ENCODE measurements at regions not wholly inside any gene's neighbourhood (a gene's known extent, or its start where the extent isn't known, plus 50 kb on each side); places are given as distances from the start of the nearest gene placed in this dataset.

DNA sequence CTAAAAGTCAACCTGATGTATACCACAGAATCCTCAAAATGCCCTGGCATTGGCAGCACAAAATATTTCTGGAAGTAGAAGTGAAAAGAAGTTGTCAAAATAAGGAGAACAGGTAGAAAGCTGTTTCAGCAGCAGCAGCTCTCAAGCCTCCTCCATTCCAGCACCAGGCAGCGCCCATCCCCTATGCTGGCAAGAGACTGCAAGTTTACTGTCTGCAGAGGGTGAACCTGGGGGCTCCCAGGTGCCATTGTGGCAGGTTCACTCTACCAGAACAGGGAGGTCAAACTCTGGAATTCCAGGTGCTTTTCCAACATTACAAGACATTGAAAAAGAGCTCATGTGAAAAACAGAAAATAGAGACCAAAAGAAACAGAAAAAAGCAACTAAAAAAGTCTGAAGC lies 128.8 kb upstream of the CTTNBP2NL start:
- no peak for FAIRE-seq

DNA sequence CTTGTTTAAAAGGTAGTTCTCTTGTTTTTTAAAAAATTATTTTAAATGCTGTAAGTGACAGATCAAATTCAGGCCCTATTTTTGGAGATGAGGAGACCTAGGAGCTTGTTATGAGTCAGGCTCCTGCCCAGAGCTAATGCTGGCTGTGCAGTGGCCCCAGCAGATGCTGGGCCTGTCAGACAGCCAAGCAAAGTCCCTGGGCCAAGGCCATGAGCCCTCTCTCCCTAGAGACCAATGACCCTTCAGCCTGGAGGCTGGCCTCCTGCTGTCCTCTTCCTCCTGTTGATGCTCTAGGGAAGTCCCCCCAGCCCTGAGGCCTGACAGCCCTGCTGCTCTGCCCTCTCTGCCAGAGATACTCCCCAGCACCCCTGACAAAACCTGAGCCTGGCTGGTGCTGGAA lies 128.1 kb upstream of the CTTNBP2NL start:
- no peak for FAIRE-seq

DNA sequence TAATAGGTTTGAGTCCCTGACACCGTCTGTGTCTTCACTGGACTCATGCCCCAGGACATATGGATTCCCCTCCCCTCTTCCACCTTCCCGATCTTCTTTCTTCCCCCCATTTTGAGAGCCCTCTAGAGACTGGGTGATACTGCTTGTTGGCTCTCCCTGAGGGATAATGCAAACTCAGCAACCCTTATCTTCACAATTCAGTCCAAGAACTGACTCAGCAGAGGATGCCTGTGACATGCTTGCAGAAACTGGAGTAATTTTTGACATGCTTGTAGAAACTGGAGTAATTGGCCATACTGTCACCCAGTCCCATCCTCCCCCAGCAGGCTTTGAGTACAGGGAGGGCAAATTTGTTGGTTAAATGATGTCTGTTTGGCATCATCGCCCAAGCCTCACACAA lies 127.6 kb upstream of the CTTNBP2NL start:
- no peak for FAIRE-seq

DNA sequence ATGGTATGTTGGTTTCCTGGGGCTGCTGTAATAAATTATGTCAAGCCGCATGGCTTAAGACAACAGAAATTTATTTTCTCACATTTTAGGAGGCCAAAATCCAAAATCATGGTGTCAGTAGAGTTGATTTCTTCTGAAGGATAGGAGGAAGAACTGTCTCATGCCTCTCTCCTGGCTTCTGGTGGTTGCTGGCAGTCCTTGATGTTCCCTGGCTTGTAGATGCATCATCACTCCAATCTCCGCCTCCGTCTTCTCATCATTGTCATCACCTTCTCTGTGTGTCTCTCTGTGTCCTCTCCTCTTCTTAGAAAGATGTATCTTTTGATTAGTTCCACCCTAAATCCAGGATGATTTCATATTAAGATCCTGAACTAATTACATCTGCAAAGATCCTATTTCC lies 124.7 kb upstream of the CTTNBP2NL start:
- no peak for FAIRE-seq

DNA sequence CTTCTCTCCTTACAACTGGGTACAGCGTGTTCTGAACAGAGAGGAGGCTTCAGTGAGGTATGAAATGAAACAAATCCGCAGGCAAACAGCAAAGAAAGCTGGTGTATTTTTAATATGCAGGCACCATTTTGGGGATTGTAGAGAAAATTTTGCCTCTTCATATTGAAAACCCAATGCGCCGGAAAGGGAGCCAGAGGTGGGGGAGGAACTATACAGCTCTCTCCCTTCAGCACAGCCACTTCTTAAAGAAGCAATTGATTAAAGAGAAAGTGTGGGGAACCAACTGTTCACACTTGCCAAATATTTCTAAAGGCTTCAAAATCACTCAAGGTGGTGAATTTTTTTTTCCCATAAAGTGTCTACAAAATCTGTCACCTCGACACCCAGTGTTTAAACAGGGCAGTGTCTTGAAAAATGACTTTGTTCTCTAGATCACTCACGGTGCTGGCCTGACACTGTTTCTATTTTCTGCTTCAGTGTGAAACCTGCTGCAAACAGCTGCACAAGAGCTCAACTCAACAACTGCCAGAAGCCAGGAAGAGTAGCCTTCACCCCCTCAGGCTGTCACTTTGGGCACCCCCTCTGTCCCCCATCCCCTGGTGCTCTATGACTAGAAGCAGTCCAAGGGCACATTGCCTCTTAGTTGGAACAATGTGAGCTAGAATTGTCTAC lies 123.8 kb upstream of the CTTNBP2NL start:
- FAIRE-seq, result no peak

DNA sequence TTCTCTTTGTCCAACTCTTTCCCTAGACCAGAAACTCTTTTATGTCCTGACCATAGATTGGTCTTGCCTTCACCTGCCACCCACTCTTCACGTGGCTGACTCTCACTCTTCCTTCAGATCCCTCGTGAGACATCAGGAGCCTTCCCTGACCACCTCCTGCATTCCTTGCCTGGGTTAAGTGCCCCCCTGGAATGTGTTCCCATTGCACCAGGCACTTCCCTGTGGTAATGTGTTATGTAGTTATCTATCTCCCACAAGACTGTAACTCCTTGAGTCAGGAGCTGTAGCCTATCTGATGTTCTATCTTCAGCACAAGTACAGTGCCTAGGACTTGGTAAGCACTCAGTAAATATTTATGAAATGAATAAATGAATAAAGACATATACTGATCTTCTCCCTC lies 111.2 kb upstream of the CTTNBP2NL start:
- FAIRE-seq, result no peak

DNA sequence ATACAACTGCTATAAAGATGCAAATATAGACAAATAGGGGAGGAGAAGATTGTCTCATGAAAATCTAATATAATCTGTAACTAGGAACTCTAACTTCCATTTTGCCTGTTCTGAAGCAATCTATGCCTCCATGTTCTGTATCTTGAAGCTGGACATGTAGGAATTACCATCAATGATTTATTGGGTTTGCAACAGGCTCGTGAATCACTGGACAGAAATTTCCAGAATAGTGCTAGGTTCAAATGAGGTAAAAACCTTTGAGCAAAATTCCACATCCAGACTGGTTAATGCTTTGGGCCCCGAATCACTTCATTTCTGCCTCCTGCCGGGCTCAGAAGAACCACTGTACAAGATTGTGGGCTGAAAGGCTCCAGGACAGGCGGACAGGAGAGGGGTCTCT lies 110.7 kb upstream of the CTTNBP2NL start:
- FAIRE-seq, result no peak

DNA sequence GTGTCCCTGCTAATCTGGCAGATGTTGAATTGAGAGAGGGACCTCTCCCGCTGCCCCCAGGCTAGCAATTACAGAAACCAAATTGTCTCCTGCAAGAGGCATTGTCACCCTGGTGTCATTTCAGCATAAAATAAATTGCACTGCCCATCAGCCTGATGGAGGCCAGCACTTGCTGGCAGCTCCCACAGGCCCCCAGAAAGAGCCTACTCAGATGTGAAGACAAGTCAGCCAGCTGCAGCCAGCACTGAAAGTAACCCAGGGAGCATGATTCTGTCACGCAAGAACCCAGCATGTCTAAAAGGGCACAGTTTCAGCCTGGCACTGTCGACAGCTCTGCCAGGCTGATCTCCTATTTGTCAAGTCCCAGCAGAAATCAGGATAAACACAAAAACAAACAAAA lies 110.3 kb upstream of the CTTNBP2NL start:
- FAIRE-seq, result no peak

DNA sequence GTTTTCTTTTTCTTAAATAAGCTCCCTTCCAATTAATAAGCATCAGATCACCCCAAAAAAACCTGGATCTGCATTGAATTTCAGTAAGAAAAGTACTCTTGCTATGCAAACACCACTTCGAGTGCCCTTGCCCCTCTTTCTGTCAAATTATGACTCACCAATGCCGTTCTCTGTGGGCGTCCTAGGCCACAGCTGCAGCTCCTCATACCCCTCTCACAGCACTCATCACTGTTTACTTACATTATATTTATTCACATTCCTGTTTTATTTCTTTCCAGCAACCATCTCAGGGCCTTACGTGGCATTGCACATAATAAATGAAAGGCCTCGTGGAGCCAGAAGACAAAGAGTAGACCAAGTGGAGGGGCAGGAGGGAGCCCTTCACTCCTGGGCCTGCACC lies 99.1 kb upstream of the CTTNBP2NL start:
- no peak for FAIRE-seq

DNA sequence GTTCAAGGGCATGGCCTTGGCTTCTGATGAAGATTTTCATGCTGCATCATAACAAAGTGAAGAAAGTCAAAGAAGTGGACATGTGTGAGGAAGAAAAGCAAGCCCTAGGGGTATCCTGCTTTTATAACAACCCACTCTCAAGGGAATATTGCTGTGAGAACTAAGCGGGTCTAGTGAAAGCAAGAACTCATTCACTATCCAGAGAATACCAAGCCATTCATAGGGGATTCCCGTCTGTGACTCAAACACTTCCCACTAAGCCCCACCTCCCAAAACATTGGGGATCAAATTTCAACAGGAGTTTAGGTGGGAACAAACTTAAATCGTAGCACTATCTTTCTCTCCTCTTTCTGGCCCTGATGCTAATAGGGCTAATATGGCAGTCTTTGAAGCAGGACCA lies 98.5 kb upstream of the CTTNBP2NL start:
- no peak for FAIRE-seq

DNA sequence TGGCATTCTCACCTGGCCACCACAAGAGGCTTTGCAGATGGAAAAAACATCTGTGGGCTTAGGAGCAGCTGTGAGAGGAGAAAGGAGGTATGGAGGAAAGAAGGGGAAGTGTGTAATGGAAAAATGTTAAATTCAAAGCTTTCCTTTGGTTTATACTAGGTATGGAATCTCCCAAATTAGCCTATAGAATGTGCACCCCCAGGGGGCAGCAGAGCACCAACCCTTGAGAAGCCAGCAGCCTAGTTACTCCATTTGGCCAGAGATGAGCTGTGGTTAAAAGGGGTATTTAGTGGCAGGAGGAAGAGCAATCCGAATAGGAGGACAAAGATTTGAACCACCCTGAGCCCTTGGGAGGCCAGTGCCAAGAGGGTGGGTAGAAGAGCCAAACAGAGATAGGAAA lies 97.5 kb upstream of the CTTNBP2NL start:
- no peak for FAIRE-seq

DNA sequence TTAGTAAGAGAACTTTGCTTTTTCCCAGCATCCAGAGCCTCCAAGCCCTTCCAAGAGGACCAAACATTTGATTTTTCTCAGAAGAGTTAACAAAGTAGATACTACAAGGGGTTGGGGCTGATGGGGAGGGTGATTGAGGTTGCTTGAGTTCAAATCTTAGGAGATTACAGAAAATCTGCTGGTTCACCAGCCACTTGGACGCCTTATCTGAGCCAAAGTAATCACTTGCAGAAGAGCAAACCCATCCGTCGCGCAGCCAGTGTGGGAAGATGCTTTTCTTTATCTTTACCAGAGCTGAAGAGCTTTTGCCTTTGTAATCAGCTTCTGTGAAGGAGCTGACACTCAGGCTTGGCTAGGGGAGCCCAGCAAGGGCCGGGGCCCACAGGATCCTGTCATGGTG lies 91.9 kb upstream of the CTTNBP2NL start:
- no peak for FAIRE-seq

DNA sequence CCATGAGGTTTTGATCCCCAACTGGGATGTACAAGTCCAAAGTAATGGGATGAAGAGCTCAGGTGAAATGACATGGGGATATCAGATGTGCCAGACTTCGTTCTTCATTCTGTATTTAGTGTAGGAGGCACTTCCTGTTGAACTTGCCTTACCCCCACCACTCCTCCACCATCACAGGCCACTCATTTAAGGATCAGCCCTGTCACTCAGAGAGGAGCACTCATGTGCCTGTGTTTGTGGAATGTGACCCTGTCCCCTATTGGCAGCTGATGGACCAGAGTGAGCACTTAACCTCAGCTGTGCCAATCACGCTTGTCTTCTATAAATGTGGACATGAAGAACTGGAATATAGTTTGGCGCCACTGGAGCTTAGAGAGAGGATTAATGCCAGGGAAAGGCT lies 91.4 kb upstream of the CTTNBP2NL start:
- no peak for FAIRE-seq

DNA sequence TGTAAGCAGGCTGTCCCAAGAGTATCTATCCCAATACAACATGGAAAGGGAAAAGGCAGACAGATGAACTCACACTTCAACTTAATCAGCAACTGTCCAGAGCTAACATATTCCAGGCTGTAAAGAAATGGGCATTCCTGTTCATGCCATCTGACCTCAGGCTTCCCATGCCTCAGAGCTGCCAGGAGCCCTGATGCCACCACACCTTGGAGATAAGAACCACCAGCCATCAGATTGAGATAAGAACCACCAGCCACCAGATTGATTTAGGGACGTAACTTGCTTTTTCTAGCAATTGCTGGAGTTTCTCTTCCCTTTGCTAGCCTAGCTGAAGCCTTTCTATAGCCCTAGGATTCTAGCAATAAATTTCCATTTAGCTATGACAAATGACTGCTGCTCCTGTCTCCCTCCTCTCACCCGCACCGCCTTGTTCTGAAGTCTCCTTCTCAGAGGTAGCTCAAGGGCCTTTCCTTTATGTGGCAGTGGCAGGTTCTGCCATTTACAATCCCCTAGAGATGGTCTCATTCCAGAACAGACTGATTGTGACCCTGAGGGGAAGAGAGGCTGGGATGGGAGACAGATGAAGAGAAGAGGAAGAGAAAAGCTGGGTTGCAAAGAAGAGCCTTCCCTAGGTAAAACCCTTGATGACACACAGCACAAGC lies 88.0 kb upstream of the CTTNBP2NL start:
- no peak for FAIRE-seq

DNA sequence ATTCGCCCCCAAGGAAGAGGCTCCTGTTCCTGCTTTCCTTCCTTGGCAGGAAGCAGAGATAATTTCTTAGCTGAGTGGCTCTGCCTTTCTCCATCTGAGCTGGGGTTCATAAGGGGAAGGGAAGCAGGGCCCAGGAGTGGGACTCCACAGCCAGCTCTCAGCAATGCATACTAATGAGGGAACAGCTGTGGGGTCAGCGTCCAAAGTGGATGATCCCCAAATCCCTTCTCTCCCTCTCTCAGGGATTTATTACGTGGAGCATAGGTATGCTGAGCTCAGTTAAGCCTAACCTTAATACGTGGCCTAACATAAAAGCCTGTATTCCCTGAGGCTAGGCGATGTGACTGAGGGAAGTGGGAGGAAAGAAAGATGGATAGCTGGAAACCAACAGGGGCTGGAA lies 87.3 kb upstream of the CTTNBP2NL start:
- FAIRE-seq, result no peak

DNA sequence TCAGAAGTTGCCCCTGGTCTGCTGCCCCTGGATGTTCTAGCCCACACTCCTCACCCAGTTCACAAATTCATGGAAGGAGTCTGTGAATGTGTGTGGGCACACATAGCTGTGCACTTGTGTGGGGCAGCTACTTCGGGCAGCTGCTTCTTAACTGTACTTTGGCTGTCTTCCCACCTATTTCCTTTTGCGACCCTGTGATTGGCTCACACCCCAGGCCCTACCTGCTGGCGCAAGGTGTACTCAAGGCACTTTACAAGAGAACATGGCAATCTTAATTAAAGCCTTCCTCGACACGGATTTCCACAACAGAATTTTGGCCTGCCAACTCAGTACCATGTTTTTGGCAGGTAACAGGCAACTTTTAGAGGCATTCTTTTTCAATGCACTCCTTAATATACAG lies 86.5 kb upstream of the CTTNBP2NL start:
- FAIRE-seq, result no peak

DNA sequence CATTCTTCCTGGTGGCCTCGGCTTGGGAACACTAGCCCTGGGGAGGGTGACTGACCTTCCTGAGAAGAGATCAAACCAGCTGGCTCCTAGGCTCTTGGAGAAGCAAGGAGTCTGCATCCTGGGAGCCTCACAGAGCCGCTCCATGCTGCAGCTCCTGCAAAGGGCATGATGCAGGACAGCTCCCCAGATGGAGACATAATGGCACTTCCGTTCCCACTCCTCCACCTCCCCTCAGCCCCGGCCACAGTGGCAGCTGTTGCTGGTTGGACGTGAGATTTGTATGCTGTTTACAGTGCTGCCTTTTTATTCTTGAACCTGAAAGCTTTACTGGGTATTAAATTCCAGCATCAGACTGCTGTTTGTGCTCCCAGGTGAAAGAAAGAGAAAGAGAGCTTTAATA lies 83.7 kb upstream of the CTTNBP2NL start:
- FAIRE-seq, result no peak

DNA sequence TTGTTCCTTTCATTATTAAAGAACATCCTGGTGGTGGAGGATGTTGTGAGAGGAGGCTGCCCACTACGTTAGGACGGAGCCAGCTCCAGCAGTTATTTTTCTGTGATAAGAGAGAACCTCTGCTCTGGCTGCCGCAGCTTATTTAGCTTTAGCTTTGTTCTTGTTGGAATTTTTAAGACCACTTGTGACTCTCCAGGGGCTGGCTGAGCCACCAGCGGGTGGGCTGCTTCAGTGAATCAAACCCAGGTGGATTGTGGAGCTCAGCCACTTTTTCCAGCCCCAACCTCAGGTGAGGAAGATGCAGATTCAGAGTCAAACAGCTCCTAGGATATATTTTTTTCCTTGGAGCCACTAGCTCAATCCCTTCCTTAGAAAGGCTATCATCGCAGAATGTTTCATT lies 83.1 kb upstream of the CTTNBP2NL start:
- no peak for FAIRE-seq

DNA sequence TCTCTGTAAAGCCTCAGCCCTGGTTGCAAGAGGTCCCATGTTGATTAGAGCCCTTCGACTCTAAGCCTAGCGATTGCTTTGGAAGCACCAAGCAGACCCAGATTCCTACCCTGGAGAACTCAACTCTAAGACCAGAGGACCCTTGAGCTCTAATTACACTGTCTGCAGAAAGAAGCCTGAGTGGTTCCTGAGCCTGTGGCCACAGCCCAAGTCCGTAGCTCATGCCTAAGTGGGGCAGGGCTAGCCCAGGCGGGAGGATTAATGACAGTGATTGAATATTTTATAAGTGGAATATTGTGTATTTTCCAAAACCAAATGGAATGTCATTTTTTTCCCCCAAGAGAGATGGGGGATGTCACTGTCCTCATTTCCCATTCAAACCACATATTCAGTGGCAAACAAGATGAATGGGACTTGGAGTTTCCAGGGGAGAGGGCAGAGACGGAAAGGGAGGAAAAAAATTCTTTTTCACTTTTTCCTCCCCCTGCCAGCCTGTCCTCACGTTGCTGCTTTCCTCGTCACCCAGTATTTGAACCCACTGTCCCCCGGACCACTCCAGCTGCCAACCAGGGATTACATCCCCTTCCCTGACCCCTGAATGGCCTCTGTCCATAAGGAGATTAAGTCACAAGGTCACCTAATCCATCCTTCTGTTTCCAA lies 79.6 kb upstream of the CTTNBP2NL start:
- no peak for FAIRE-seq

DNA sequence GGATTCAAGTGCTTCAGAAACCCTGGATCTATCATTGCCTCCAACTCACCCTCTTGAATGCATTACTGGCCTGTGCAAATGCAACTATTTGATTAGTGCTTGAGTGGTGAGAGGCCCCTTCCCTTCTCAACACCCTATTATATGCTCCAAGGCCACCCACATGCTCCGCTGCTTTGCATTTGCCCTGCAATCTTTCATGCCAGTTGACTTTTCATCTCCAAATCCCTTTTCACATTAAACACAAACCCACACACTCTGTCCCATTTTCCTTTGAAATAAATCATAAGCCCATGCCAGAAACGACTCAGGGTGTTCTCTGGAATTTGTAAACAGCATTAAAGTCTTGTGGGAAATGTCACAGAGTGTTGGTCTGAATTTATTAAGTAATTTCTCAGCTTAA lies 78.9 kb upstream of the CTTNBP2NL start:
- no peak for FAIRE-seq

DNA sequence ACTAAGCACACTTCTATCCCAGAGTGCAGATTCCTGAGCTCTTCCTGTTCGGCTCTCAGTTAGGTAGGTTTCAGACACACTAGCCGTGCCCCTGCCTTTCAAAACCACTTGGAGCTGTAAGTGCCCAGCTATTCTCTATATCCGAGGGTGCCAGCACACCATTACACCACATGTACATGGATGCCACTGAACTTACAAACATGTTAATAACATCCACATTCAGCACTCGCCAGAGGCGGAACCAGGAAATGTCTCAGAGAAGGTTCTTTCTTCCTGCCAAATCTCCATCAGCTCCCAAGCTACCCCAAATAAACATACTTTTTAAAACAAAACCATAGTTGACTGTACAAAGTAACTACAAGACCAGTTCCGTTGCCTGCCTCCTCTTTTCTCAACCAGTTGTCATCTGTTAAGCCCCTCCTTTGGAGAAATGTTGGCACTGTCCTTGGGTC lies 78.4 kb upstream of the CTTNBP2NL start:
- FAIRE-seq, result no peak

DNA sequence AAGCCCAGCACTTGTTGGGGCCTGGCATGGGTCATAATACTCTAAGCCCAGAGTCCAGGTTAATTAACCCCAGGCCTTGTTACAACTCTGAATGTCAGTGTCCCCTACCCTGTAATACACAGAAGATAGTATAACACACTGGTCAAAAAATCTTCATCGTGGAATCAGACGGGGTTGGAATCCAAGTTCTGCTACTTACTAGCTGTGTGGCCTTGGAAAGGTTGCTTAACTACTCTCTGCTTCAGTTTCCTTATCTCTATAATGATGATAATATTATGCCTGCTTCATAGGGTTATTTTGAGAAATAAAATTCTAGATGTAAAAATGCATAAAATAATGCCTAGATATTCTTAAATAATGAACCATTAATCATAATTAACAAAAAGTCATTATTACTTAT lies 77.8 kb upstream of the CTTNBP2NL start:
- FAIRE-seq, result no peak

DNA sequence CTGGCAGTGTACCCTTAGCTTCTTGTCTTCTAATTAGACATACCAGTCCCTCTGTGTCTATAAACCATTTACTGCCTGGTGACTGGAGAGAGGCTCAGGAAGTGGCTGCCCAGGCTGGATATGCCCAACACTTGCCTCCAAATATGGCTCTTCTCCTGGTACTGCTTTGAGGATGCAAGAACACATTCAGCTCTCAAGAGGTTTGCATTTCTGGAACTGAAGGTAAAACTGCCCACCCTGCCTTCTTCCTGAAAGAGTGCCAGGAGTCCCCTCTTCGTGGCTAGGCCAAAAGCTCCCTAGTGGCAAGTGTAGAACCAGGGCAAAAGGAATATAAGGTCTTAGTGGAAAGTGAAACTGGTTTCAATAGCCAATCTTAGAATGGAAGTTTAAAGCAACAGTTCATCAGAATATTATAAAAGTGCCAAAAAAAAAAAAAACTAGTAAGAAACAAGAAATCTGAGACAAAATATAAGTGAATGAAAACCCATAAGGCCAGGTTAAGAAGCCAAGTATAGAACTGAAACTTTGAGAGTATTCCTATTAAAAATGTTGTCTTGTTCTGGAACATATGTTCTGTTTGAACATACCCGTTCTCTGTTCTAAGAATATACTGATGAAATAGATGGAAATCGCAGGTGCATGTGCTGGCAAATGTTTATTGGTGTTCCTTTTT lies 77.2 kb upstream of the CTTNBP2NL start:
- no peak for FAIRE-seq

Data from endometrium (tissue), 2 donors.